OCI-LY1 (cell line): ENCODE measurements at regions not wholly inside any gene's neighbourhood (a gene's known extent, or its start where the extent isn't known, plus 50 kb on each side); places are given as distances from the start of the nearest gene placed in this dataset.

Experiments used
- EZH2 ChIP-seq: fragments of 200-600 bp; sonication (generic), shearing (Covaris generic); IDR thresholded peaks from 2 replicates; pipeline ENCODE4 v1.8.0; 2017; ENCODE audit warnings: borderline replicate concordance, mixed run types, mild to moderate bottlenecking, antibody characterized with exemption, low read length, moderate library complexity, mixed read lengths
- TF ChIP-seq, protein P1 (sequence below): fragments of 200-600 bp; sonication (generic), shearing (Covaris generic); IDR thresholded peaks from 2 replicates; pipeline ENCODE4 v1.5.1; 2017; ENCODE audit warnings: mild to moderate bottlenecking, antibody characterized with exemption, low read length, moderate library complexity, mixed read lengths

DNA sequence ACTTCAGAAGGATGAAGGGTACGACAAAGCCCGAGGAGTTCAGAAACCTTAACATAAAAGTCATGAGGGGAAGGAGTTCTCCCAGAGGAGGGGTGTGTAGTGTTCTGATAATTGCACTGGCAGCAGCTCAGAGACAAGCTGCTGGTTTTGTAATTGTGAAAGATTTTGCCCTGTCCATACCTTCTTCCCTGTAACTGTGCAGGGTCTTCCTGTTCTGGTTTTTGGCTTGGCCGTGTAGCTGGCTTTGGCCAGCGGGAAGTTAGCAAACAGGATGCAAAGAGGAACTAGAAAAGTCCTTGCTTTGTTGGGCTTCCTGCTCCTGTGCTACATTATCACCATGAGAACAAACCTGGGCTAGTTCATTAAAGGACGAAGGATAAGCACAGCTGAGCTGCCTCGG lies 160.8 kb downstream of the LPIN1 start:
- TF ChIP-seq, protein P1, sequence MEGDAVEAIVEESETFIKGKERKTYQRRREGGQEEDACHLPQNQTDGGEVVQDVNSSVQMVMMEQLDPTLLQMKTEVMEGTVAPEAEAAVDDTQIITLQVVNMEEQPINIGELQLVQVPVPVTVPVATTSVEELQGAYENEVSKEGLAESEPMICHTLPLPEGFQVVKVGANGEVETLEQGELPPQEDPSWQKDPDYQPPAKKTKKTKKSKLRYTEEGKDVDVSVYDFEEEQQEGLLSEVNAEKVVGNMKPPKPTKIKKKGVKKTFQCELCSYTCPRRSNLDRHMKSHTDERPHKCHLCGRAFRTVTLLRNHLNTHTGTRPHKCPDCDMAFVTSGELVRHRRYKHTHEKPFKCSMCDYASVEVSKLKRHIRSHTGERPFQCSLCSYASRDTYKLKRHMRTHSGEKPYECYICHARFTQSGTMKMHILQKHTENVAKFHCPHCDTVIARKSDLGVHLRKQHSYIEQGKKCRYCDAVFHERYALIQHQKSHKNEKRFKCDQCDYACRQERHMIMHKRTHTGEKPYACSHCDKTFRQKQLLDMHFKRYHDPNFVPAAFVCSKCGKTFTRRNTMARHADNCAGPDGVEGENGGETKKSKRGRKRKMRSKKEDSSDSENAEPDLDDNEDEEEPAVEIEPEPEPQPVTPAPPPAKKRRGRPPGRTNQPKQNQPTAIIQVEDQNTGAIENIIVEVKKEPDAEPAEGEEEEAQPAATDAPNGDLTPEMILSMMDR = no peak
- TF ChIP-seq EZH2 = no peak
